Neuronal stem cell (in vitro differentiated cells): ENCODE measurements at regions not wholly inside any gene's neighbourhood (a gene's known extent, or its start where the extent isn't known, plus 50 kb on each side); places are given as distances from the start of the nearest gene placed in this dataset.
"Not testable (repeated sequence)": the region's sequence is repeated elsewhere in the genome, so short reads cannot be mapped to it uniquely, and the experiment has no call there.

ENCODE experiments used
- DNase-seq: peaks from one replicate; pipeline ENCODE4 v3.0.0-alpha.2; 2013; ENCODE audit warnings: low spot score
- H2AFZ ChIP-seq: one replicate; pipeline ENCODE4 v1.6.1; 2013; ENCODE audit warnings: mild to moderate bottlenecking, low read length, inconsistent platforms
- H2AK5ac ChIP-seq: 2 replicates; pipeline ENCODE4 v1.6.1; 2013; ENCODE audit warnings: low read depth, mild to moderate bottlenecking, inconsistent platforms, low read length, moderate library complexity, mixed read lengths
- H2BK120ac ChIP-seq: 2 replicates; pipeline ENCODE4 v1.6.1; 2013; ENCODE audit warnings: low read depth, mild to moderate bottlenecking, inconsistent platforms, low read length, moderate library complexity, mixed read lengths
- H2BK12ac ChIP-seq: one replicate; pipeline ENCODE4 v1.6.1; 2013; ENCODE audit warnings: low read length, inconsistent platforms
- H2BK15ac ChIP-seq: 2 replicates; pipeline ENCODE4 v1.6.1; 2013; ENCODE audit warnings: mild to moderate bottlenecking, low read length, inconsistent platforms, mixed read lengths
- H2BK5ac ChIP-seq: one replicate; pipeline ENCODE4 v1.6.1; 2013; ENCODE audit warnings: inconsistent platforms, mild to moderate bottlenecking, low read length, moderate library complexity
- H3K14ac ChIP-seq: one replicate; pipeline ENCODE4 v1.6.1; 2013; ENCODE audit warnings: low read length, inconsistent platforms
- H3K18ac ChIP-seq: 2 replicates; pipeline ENCODE4 v1.6.1; 2013; ENCODE audit warnings: low read length, inconsistent platforms
- H3K23ac ChIP-seq: 2 replicates; pipeline ENCODE4 v1.6.1; 2013; ENCODE audit warnings: low read depth, mild to moderate bottlenecking, mixed read lengths, low read length, inconsistent platforms; ENCODE audit not compliant: poor library complexity
- H3K27ac ChIP-seq: replicated peaks from 3 replicates; pipeline ENCODE4 v1.5.1; 2013; ENCODE audit warnings: low read length, inconsistent platforms
- H3K27me3 ChIP-seq, 3 experiments: 2 replicates each; pipeline ENCODE4 v1.6.1; 2013; ENCODE audit warnings: low read length in 3 of 3, mild to moderate bottlenecking in 2 of 3, inconsistent platforms in 1 of 3, low read depth in 1 of 3, mixed read lengths in 1 of 3, moderate library complexity in 1 of 3; ENCODE audit not compliant: control insufficient read depth in 3 of 3, insufficient read depth in 3 of 3
- H3K36me3 ChIP-seq, 2 donors: replicated peaks in 1 of 2; 2 replicates each; pipeline ENCODE4 v1.6.1; 2013; ENCODE audit warnings: low read length in 2 of 2; ENCODE audit not compliant: control insufficient read depth in 2 of 2, insufficient read depth in 2 of 2
- H3K4ac ChIP-seq: 2 replicates; pipeline ENCODE4 v1.6.1; 2013; ENCODE audit warnings: inconsistent platforms, mild to moderate bottlenecking, low read length, moderate library complexity
- H3K4me1 ChIP-seq, 2 donors: 1 replicate in 1 of 2; 2 replicates in 1 of 2; pipeline ENCODE4 v1.6.1; 2013; ENCODE audit warnings: low read length in 2 of 2, low read depth in 1 of 2; ENCODE audit not compliant: control insufficient read depth in 2 of 2, insufficient read depth in 1 of 2
- H3K4me2 ChIP-seq: one replicate; pipeline ENCODE4 v1.6.1; 2013; ENCODE audit warnings: mild to moderate bottlenecking, low read length, inconsistent platforms; ENCODE audit not compliant: insufficient read depth, poor library complexity, severe bottlenecking
- H3K4me3 ChIP-seq, 2 donors: 2 replicates each; pipeline ENCODE4 v1.5.1; 2013; ENCODE audit warnings: low read length in 2 of 2, mild to moderate bottlenecking in 2 of 2, inconsistent platforms in 1 of 2, moderate library complexity in 1 of 2
- H3K79me1 ChIP-seq: one replicate; pipeline ENCODE4 v1.6.1; 2013; ENCODE audit warnings: low read depth, mild to moderate bottlenecking, inconsistent platforms, low read length, moderate library complexity
- H3K9ac ChIP-seq: one replicate; pipeline ENCODE4 v1.6.1; 2013; ENCODE audit warnings: mild to moderate bottlenecking, low read depth, low read length, inconsistent platforms; ENCODE audit not compliant: poor library complexity
- H3K9me3 ChIP-seq, 2 donors: replicated peaks in 1 of 2; 2 replicates each; pipeline versions ENCODE3 to v1.6.1; 2013; ENCODE audit warnings: low read length in 2 of 2, mild to moderate bottlenecking in 2 of 2, inconsistent platforms in 1 of 2, low read depth in 1 of 2, mixed read lengths in 1 of 2, moderate library complexity in 1 of 2; ENCODE audit not compliant: control insufficient read depth in 2 of 2, insufficient read depth in 1 of 2
- H4K8ac ChIP-seq: one replicate; pipeline ENCODE4 v1.6.1; 2013; ENCODE audit warnings: low read depth, mild to moderate bottlenecking, inconsistent platforms, low read length, moderate library complexity
- H4K91ac ChIP-seq: one replicate; pipeline ENCODE4 v1.6.1; 2013; ENCODE audit warnings: low read length, low read depth, mild to moderate bottlenecking, inconsistent platforms; ENCODE audit not compliant: poor library complexity
- WGBS, 2 donors: extraction: QIAGEN DNeasy Blood & Tissue Kit; methylation state at CpG; one replicate each; pipeline ENCODE4 v1.1.7; 2013; ENCODE audit warnings: missing lambda C conversion rate in 2 of 2, mixed read lengths in 1 of 2; ENCODE audit not compliant: insufficient read length in 2 of 2, insufficient replicate concordance in 1 of 2; ENCODE audit errors: extremely low coverage in 2 of 2; 5-methylcytosine and 5-hydroxymethylcytosine counted together

GRCh38 chr12:89765959-89766824, 57.6 kb upstream of the ATP2B1 start:
- Histone ChIP-seq H2AFZ (no peak overlapping the region), H2AK5ac (no peak overlapping the region)
- WGBS, 2 donors, result no CpG with 5 or more reads among the region's 3 CpGs

DNA sequence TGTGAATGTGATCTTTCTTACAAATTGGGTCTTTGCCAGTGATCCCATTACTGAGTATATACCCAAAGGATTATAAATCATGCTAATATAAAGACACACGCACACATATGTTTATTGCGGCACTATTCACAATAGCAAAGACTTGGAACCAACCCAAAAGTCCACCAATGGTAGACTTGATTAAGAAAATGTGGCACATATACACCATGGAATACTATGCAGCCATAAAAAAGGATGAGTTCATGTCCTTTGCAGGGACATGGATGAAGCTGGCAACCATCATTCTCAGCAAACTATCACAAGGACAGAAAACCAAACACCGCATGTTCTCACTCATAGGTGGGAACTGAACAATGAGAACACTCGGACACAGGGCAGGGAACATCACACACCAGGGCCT, 55.5 kb upstream of the ATP2B1 start:
- H3K9me3 ChIP-seq, H2BK120ac ChIP-seq, DNase-seq, H3K23ac ChIP-seq, H2BK12ac ChIP-seq, H2BK5ac ChIP-seq, H2BK15ac ChIP-seq, H2AFZ ChIP-seq, H2AK5ac ChIP-seq, H3K4ac ChIP-seq, H3K27me3 ChIP-seq, H3K9ac ChIP-seq, H3K14ac ChIP-seq, H3K79me1 ChIP-seq, H4K8ac ChIP-seq, H4K91ac ChIP-seq, H3K18ac ChIP-seq, H3K4me3 ChIP-seq, H3K4me2 ChIP-seq, H3K27ac ChIP-seq, H3K4me1 ChIP-seq, H3K36me3 ChIP-seq: not testable (repeated sequence)
- WGBS, 2 donors, result no CpG with 5 or more reads among the region's 4 CpGs

More at GRCh38 chr12:89765959-89766824, 57.6 kb upstream of the ATP2B1 start:
- H3K4me3 ChIP-seq, result no peak overlapping the region
- no peak overlapping the region for H3K14ac ChIP-seq
- no peak overlapping the region for H3K4ac ChIP-seq
- no peak overlapping the region for H3K23ac ChIP-seq
- H3K18ac ChIP-seq, result no peak overlapping the region
- H2BK120ac ChIP-seq, result no peak overlapping the region
- no peak overlapping the region for H3K4me2 ChIP-seq
- no peak overlapping the region for H4K91ac ChIP-seq
- H2BK15ac ChIP-seq, result no peak overlapping the region
- H3K4me1 ChIP-seq, result no peaks in the 10 kb centered on the region
- no peak overlapping the region for H2BK12ac ChIP-seq
- no peak overlapping the region for H4K8ac ChIP-seq
- H3K27ac ChIP-seq, result no peak overlapping the region
- H3K27me3 ChIP-seq, result no peaks in the 10 kb centered on the region
- H3K9ac ChIP-seq, result no peak overlapping the region
- no peaks in the 10 kb centered on the region for H3K9me3 ChIP-seq
- no peak for DNase-seq
- H3K79me1 ChIP-seq, result no peaks in the 10 kb centered on the region
- no peaks in the 10 kb centered on the region for H3K36me3 ChIP-seq
- H2BK5ac ChIP-seq, result no peak overlapping the region

GRCh38 chr12:89762498-89763170, 54.0 kb upstream of the ATP2B1 start:
- Histone ChIP-seq H3K23ac (no peak overlapping the region), H3K27me3 (no peaks in the 10 kb centered on the region), H3K4me2 (no peak overlapping the region), H3K36me3 (no peaks in the 10 kb centered on the region), H4K8ac (no peak overlapping the region), H2BK5ac (no peak overlapping the region), H2BK15ac (no peak overlapping the region), H3K4ac (no peak overlapping the region), H3K9ac (no peak overlapping the region), H3K27ac (no peak overlapping the region), H3K18ac (no peak overlapping the region), H3K14ac (no peak overlapping the region), H3K4me3 (no peak overlapping the region), H2AFZ (no peak overlapping the region), H3K4me1 (no peaks in the 10 kb centered on the region), H4K91ac (no peak overlapping the region), H2BK12ac (no peak overlapping the region), H2BK120ac (no peak overlapping the region), H2AK5ac (no peak overlapping the region), H3K9me3 (no peaks in the 10 kb centered on the region), H3K79me1 (no peaks in the 10 kb centered on the region)
- DNase-seq, result no peak
- WGBS, 2 donors, result no CpG with 5 or more reads among the region's 4 CpGs

- Histone ChIP-seq H3K14ac (no peak overlapping the region), H3K4me2 (no peak overlapping the region), H3K79me1 (no peaks in the 10 kb centered on the region), H3K27me3 (no peaks in the 10 kb centered on the region), H3K9me3 (no peaks in the 10 kb centered on the region), H2BK15ac (no peak overlapping the region), H2BK120ac (no peak overlapping the region), H2BK12ac (no peak overlapping the region), H3K23ac (no peak overlapping the region), H3K18ac (no peak overlapping the region), H4K91ac (no peak overlapping the region), H3K9ac (no peak overlapping the region), H4K8ac (no peak overlapping the region), H3K4ac (no peak overlapping the region), H3K36me3 (no peaks in the 10 kb centered on the region), H3K27ac (no peak overlapping the region), H2AK5ac (no peak overlapping the region), H3K4me1 (no peaks in the 10 kb centered on the region), H2BK5ac (no peak overlapping the region), H3K4me3 (no peak overlapping the region), H2AFZ (no peak overlapping the region)
- no CpG with 5 or more reads among the region's 2 CpGs for WGBS, 2 donors
- no peak for DNase-seq
Observed at GRCh38 chr12:89760783-89761182, 52.1 kb upstream of the ATP2B1 start.
